HG02852 (cell line): ENCODE measurements at regions not wholly inside any gene's neighbourhood (a gene's known extent, or its start where the extent isn't known, plus 50 kb on each side); places are given as distances from the start of the nearest gene placed in this dataset.
A peak's percentile ranks its signal among the peaks of the same experiment; 100 is the strongest.

Experiments used
- ATAC-seq: cut with Tn5 transposase; IDR thresholded peaks from one replicate; pipeline ENCODE4 v1.9.1; 2021; ENCODE audit warnings: mild to moderate bottlenecking, moderate library complexity; ENCODE audit not compliant: unreplicated experiment

- ATAC-seq: no peak
These were observed 54.2 kb upstream of the MCTP2 start for GRCh38 chr15:94177112-94177511.

- ATAC-seq: no peak
These were observed 55.9 kb upstream of the MCTP2 start for GRCh38 chr15:94175420-94175819.

- peak; percentile 80 for ATAC-seq
These were observed 57.0 kb upstream of the MCTP2 start for GRCh38 chr15:94174399-94174802.

GRCh38 chr15:94168250-94168649, 63.1 kb upstream of the MCTP2 start:
- no peak for ATAC-seq

GRCh38 chr15:94164971-94165370, 66.4 kb upstream of the MCTP2 start:
- ATAC-seq: no peak

- peak; percentile 48 for ATAC-seq
These were observed 67.1 kb upstream of the MCTP2 start for GRCh38 chr15:94164202-94164807.

- ATAC-seq: no peak
These were observed 68.4 kb upstream of the MCTP2 start for GRCh38 chr15:94162939-94163338.

GRCh38 chr15:94154255-94154654, 77.1 kb upstream of the MCTP2 start:
- ATAC-seq: no peak

- no peak for ATAC-seq
These were observed 86.3 kb upstream of the MCTP2 start for GRCh38 chr15:94145046-94145445.

GRCh38 chr15:94141802-94142201, 89.6 kb upstream of the MCTP2 start:
- ATAC-seq: no peak

- no peak for ATAC-seq
These were observed 95.7 kb upstream of the MCTP2 start for GRCh38 chr15:94135486-94136147.

GRCh38 chr15:94131875-94132274, 99.5 kb upstream of the MCTP2 start:
- no peak for ATAC-seq

- no peak for ATAC-seq
These were observed 100.9 kb upstream of the MCTP2 start for GRCh38 chr15:94130504-94130903.

GRCh38 chr15:94127006-94127405, 104.4 kb upstream of the MCTP2 start:
- no peak for ATAC-seq

GRCh38 chr15:94125698-94126097, 105.7 kb upstream of the MCTP2 start:
- ATAC-seq: no peak

GRCh38 chr15:94125156-94125555, 106.2 kb upstream of the MCTP2 start:
- no peak for ATAC-seq

- ATAC-seq: no peak
These were observed 108.8 kb upstream of the MCTP2 start for GRCh38 chr15:94122516-94122915.

GRCh38 chr15:94119923-94120775, 111.2 kb upstream of the MCTP2 start:
- ATAC-seq: peak; percentile 100

GRCh38 chr15:94119298-94119811, 112.0 kb upstream of the MCTP2 start:
- no peak for ATAC-seq

GRCh38 chr15:94110476-94111130, 120.8 kb upstream of the MCTP2 start:
- no peak for ATAC-seq

- ATAC-seq: no peak
These were observed 123.7 kb upstream of the MCTP2 start for GRCh38 chr15:94107652-94108051.
